HG03025 (cell line): ENCODE measurements at regions not wholly inside any gene's neighbourhood (a gene's known extent, or its start where the extent isn't known, plus 50 kb on each side); places are given as distances from the start of the nearest gene placed in this dataset.

Source experiments
- ATAC-seq: cut with Tn5 transposase; IDR thresholded peaks from one replicate; pipeline ENCODE4 v1.9.1; 2021; ENCODE audit warnings: mild to moderate bottlenecking, moderate library complexity; ENCODE audit not compliant: unreplicated experiment, low FRiP score

DNA sequence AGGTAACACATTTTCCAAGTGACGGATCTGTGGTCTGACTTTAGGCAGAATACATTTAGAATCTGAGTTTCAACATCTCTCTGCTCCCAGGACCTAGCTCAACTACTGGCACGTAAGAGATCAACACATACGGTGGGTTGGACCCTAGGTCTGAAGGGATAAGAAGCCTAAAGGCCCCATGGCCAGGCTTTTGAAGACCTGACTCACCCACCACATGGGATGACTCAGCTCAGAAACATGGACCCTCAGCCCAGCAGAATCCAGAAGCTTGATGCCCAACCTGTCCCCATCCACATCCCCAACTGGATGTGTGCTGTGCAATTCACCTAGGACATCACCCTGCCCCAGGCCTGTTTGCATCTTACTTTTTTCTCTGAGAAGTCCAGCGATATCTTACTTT is 770.2 kb downstream of the BCL11B start:
- ATAC-seq: no peak

DNA sequence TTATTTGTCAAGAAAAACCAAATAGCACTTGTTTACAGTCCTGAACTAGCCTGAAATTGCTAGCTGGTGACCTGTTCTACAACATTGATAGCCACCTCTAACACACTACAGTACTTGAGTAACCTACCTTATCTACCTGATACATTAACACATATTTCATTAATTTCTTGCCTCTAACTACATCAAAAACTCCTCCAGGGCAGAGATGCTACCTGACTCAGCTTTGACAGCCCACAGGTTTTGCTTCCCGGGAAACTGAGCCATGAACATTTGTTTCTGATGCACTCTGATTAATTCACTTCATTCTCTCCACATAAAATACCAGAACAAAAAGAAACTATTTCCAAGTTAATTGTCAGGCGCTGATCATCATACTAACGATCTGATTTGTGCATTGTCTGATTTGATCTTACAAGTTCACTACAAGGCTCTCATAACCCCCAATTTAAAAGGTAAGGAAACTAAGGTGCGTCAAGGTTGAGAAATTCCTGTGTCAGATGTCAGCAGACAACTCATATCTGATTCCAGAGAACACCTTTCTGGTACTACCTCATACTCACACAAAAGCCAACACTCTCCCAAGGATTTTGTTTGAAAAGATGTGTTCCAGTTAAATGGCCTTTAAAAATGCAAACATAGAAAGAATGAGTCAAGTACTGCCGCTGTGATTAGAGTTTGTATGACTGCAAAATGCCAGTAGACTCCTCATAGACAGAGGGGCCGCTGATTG is 768.7 kb downstream of the BCL11B start:
- ATAC-seq: no peak

- no peak for ATAC-seq
Observed at GRCh38 chr14:98507264-98507663, 764.7 kb downstream of the BCL11B start.

DNA sequence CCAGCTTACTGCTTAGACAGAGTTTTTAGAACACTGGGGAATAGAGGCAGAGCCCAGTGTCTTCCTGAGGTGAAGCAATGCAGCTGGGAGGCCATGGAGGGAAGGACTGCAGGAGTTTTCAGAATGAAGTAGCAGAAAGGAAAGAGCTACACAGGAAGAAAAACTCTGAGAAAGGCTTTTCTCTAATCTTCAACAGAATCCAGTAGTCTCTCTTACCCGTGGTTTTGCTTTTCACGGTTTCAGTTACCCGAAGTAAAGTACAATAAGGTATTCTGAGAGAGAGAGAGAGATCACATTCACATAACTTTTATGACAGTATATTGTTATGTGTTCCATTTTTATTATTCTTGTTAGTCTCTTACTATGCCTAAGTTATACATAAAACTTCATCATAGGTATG is 761.6 kb downstream of the BCL11B start:
- no peak for ATAC-seq

DNA sequence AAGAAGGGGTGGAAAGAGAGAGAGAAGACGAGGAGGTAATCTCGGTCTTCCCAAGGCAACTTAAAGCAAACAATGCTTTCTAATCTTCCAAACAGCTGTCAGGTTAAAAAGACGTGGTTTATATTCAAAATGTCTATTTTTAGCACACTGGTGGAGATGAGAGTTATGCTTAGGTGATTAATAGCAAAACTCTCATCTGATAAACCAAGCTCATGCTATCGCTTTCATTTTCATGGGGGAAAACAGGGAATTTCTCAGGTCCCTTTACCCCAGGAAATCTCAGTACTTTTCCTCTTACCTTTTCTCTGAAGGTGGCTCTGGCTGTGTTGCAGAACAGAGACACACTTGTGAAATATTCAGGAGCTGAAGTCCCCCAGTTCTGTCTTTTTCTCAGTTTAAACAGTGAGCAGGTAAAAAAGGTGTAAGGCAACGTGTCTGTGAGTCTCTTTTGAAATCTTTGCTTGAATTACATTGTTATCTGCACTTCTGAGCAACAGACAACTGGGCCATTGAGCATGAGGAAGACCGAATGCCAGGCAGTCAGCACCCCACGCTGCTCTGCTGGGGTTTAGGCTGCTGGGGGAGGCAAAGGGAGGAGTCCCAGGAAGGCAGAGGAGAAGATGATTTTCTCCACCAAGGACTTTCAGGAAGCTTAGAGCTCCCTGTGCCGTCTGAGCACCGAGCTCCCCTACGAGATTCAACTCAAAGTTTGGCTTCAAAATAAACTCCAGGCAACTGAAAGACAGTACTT is 759.3 kb downstream of the BCL11B start:
- no peak for ATAC-seq

GRCh38 chr14:98513558-98513957 is 758.4 kb downstream of the BCL11B start:
- no peak for ATAC-seq

DNA sequence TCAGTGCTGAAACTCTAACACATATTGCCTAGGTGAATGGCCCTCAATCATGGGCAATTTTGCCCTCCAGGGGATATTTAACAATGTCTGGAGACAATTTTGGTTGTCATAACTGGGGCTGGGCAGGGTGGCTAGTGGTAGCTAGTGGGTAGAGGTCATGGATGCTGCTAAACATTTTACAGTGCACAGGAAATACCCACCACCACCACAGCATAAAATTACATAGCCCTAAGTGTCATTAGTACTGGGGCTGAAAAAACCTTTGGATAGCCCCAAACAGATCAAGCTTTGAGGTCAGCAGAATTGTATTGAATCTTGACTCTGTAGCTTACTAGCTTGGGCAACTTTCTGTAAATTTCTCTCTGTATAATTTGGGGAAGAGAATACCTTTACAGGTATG is 758.0 kb downstream of the BCL11B start:
- no peak for ATAC-seq

DNA sequence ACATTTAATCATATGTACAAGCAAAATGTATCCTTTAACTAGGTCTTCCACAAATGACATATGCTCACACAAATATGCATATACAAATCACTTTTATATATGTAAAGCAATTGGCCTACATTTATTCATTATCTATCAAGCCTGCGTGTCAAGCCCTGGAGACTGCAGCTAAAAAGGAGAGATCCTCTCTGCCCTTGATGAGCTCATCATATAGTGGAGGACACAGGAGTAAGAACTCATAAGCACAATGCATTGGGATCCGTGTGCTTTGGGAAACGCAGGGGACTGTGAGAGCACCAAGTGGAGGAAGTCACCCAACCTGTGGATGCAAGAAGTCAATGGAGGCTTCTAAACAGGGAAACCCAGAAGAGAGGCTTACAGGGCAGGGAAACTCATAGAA is 735.7 kb downstream of the BCL11B start:
- ATAC-seq: no peak

- ATAC-seq: no peak
Observed at GRCh38 chr14:98542316-98542715, 729.7 kb downstream of the BCL11B start.

- ATAC-seq: no peak
Observed at GRCh38 chr14:98543074-98543473, 728.9 kb downstream of the BCL11B start.

- no peak for ATAC-seq
Observed at GRCh38 chr14:98544174-98544573, 727.8 kb downstream of the BCL11B start.

GRCh38 chr14:98545181-98545580 is 726.8 kb downstream of the BCL11B start:
- no peak for ATAC-seq

DNA sequence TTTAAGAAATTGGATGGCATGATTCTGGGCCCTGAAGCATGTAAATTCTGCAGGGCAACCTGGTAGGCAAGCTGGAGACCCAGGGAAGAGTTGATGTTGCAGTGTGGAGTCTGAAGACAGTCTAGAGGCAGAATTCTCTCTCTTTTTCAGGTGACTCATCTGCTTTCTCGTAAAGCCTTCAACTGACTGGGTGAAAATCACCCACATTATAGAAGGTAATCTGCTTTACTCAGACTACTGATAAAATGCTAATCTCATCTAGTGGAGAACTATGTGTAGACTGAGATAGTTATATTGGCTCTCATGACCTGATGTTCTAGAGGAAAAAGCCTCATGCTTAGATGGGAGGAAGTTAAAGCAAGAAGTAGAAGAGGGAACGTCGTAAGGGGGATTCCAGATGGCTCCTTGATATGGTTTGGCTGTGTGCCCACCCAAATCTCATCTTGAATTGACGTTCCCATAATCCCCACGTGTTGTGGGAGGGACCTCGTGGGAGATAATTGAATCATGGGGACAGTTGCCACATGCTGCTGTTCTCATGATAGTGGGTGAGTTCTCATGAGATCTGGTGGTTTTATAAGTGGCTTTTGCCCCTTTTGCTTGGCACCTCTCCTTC is 723.8 kb downstream of the BCL11B start:
- ATAC-seq: no peak

DNA sequence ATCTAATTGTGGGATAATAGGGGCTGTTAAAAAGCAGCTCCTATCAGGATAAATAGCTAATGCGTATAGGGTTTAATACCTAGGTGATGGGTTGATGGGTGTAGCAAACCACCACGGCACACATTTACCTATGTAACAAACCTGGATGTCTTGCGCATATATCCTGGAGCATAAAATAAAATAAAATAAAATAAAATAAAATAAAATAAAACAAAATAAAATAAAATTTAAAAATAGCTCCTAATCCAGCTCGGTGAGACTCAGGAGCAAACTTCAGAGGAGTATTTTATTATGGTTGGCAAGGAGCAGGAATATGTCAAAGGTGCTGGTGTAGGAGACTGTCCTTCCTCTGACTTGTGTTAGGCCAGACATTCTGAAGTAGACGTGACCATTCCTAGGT is 721.0 kb downstream of the BCL11B start:
- ATAC-seq: no peak

DNA sequence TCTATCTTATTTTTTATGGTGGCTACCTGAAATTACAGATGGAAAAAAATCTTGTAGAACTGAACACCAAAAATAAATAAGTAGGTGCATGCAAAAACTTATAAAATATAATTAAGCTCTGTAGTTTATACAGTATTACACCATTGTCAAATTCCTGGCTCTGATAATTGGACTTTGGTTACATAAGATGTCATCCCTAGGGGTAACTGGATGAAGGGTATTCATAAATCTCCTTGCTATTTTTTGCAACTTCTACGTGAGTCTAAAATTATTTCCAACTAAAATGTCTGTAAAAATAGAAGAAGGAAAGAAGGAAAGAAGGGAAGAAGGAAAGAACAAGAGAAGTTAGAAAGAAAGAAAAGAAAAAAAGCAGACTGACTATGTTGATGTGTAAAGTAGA is 716.6 kb downstream of the BCL11B start:
- ATAC-seq: no peak

GRCh38 chr14:98564006-98564405 is 708.0 kb downstream of the BCL11B start:
- no peak for ATAC-seq

GRCh38 chr14:98564541-98564940 is 707.5 kb downstream of the BCL11B start:
- no peak for ATAC-seq

DNA sequence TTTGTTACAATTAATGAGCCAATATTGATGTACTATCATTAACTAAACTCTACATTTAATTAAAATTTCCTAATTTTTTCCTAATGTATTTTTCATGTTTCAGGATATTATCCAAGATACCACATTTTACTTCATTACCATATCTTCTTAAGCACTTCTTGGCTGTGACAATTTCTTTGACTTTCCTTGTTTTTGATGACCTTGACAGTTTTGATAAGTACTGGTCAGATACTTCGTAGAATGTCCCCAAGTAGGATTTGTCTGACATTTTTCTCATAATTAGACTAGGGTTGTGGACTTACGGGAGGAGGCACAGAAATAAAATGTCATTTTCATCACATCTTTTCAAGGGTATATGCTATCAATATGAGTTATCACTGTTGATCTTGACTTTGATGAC is 700.9 kb downstream of the BCL11B start:
- no peak for ATAC-seq

DNA sequence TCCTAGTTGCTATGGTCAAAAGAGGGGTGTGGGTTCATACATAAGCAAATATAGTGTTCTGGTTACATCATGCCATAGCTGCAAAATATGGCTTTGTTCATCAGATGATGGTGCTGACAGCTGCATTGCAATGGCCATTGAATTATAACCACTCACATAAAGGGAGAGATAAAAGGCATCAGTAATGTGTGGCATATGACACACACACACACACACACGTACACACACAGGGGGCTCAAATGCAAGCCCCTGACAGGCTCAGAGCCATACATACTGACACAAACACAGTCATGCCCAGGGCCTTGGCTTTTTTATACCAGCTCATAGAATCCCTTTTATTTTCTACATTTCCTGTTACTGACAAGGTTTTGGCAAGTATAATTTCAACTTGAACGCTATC is 698.9 kb downstream of the BCL11B start:
- ATAC-seq: no peak

GRCh38 chr14:98576463-98576862 is 695.5 kb downstream of the BCL11B start:
- no peak for ATAC-seq

DNA sequence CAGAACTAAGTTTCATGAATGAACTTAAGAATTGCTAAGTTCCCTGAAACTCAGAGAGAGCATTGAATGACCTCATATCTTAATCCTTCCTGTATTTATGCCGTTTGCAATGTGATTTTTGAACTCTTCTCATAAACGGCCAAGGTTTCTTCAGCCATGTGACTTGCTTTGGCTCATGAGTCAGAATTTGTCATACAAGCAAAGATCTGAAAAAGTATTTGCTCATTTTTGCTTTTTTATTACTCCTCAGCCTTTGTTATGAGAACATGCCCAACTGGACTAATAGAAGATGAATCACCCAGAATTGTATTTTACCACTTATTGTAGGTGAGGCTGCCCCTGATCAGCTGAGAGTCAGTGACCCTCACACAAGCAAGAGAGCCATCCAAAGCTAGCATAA is 693.8 kb downstream of the BCL11B start:
- ATAC-seq: no peak

DNA sequence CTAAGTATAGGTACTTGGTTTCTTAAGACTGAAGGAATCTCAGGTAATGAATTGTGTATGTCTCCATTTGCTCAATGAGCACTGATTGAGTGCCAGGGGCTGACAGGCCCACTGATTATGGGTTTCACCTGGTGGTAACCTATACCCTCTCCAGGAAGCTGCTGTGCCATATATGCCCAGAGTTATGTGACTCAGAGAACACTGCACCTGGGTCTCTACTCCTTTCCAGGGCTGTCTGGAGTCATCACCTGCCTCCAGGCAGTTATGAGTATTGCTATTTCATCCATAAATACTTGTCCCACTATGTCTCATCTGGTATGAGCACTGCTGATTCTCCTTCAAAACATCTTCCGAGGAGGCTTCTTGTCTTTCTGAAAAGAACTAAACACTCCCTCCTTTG is 692.9 kb downstream of the BCL11B start:
- no peak for ATAC-seq
